HG03025 (cell line): ENCODE measurements at regions not wholly inside any gene's neighbourhood (a gene's known extent, or its start where the extent isn't known, plus 50 kb on each side); places are given as distances from the start of the nearest gene placed in this dataset.

Experiments used
- ATAC-seq: cut with Tn5 transposase; IDR thresholded peaks from one replicate; pipeline ENCODE4 v1.9.1; 2021; ENCODE audit warnings: mild to moderate bottlenecking, moderate library complexity; ENCODE audit not compliant: unreplicated experiment, low FRiP score

GRCh38 chr20:24039196-24039595 is 50.6 kb upstream of the GGTLC1 start:
- no peak for ATAC-seq
